Mucosa of rectum (tissue), 2 donors: ENCODE measurements at regions not wholly inside any gene's neighbourhood (a gene's known extent, or its start where the extent isn't known, plus 50 kb on each side); places are given as distances from the start of the nearest gene placed in this dataset.

Experiments
- H3K27ac ChIP-seq, 2 donors: one replicate each; pipeline ENCODE4 v1.7.0; 2013; ENCODE audit warnings: inconsistent platforms in 2 of 2, low read depth in 2 of 2, low read length in 2 of 2
- H3K27me3 ChIP-seq, 2 donors: one replicate each; pipeline ENCODE4 v1.7.0; 2013; ENCODE audit warnings: low read length in 2 of 2; ENCODE audit not compliant: control insufficient read depth in 2 of 2, insufficient read depth in 2 of 2
- H3K36me3 ChIP-seq, 2 donors: one replicate each; pipeline ENCODE4 v1.7.0; 2013; ENCODE audit warnings: low read length in 2 of 2; ENCODE audit not compliant: control insufficient read depth in 2 of 2, insufficient read depth in 2 of 2
- H3K4me1 ChIP-seq, 2 donors: one replicate each; pipeline ENCODE4 v1.7.0; 2013; ENCODE audit warnings: low read length in 2 of 2, mild to moderate bottlenecking in 1 of 2; ENCODE audit not compliant: control insufficient read depth in 2 of 2, insufficient read depth in 2 of 2
- H3K4me3 ChIP-seq, 2 donors: one replicate each; pipeline ENCODE4 v1.7.0; 2013; ENCODE audit warnings: low read length in 2 of 2
- H3K9ac ChIP-seq, 2 donors: one replicate each; pipeline ENCODE4 v1.7.0; 2013; ENCODE audit warnings: low read length in 2 of 2, low read depth in 1 of 2, mild to moderate bottlenecking in 1 of 2
- H3K9me3 ChIP-seq, 2 donors: one replicate each; pipeline ENCODE4 v1.7.0; 2013; ENCODE audit warnings: low read length in 2 of 2; ENCODE audit not compliant: control insufficient read depth in 2 of 2
- donor health status: healthy.
- donor health status: Normal muscosa, but diverticular disease.

DNA sequence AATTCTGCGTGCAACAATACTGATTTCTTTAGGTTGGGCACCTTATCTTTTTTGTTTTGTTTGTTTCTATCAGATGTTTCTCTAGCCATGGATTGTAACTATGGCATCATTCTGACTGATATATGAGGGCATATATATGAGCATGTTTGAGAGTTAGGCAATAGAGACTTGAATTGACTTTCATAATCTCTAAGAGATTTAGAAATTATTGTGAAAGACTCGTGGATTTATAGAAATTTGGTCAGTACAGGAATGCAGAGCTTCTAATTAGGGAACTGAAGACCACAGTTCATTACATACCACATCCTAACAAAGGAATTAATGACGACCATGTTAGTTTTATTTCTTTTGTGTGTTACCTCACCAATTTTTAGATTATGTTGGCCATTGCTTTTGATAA lies 546.0 kb upstream of the GRAMD2B start:
- Histone ChIP-seq H3K27ac (no peak overlapping the region), H3K36me3 (no peaks in the 10 kb centered on the region), H3K4me3 (no peak overlapping the region), H3K4me1 (no peaks in the 10 kb centered on the region), H3K27me3 (no peaks in the 10 kb centered on the region), H3K9me3 (no peaks in the 10 kb centered on the region), H3K9ac (no peak overlapping the region)

DNA sequence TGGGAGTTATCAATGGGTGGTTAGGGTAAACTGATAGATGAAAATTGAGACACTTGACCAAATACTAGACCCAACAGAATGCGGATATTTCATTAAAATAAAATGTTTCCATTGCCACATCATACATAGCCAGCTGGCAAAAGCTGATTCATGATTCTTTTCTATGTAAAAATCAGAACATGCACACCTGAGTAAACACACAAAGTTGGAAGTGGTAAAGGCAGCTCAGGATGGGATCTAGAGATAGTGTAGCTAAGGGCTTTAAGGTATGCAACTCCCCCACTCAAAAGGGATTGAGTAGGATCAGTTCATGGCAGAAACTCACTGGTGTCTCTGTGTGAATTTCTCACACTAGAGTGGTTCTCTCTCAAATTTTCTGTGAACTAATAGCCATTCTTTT lies 541.1 kb upstream of the GRAMD2B start:
- Histone ChIP-seq H3K27me3 (no peaks in the 10 kb centered on the region), H3K4me3 (no peak overlapping the region), H3K9ac (no peak overlapping the region), H3K27ac (no peak overlapping the region), H3K4me1 (no peaks in the 10 kb centered on the region), H3K9me3 (no peaks in the 10 kb centered on the region), H3K36me3 (no peaks in the 10 kb centered on the region)

DNA sequence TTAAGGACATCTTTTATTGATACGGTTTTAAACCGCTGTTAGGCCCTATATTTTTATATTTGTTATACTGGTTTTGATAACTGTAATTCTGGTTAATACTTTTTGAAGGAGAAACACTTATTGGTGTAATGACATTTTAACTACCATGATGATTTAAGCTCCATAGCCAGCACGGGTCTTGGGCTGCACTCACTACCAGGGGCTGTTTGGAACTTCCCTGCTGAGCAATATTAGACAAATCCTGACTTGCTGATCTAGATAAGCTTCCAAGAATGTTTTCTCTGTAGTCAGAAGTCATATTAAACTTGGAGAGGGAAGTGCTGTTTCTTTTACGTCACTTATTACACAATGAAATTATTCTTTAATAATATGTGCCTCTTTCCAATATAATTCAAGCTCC lies 540.0 kb upstream of the GRAMD2B start:
- H3K27me3 ChIP-seq, result no peaks in the 10 kb centered on the region
- no peaks in the 10 kb centered on the region for H3K36me3 ChIP-seq
- no peaks in the 10 kb centered on the region for H3K9me3 ChIP-seq
- H3K4me3 ChIP-seq, result no peak overlapping the region
- no peak overlapping the region for H3K27ac ChIP-seq
- no peak overlapping the region for H3K9ac ChIP-seq
- H3K4me1 ChIP-seq, result no peaks in the 10 kb centered on the region

DNA sequence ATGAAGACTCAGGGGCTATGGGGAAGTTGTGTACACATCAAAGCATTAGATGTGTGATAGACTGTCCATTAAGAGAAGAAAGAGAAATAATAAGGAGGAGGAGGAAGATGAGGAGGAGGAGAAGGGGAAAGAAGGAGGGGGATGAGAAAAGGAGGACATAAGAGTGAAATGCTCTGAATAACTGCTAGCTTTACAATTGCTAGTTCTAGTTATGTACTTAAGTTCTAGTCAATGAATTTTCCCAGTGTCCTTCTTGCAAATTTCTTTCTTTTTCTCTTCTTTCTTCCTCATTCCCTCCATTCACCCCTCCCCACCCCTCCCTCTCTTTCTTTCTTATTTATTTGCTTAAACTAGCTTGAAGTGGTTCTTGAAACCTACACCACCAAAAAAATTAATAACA lies 534.9 kb upstream of the GRAMD2B start:
- Histone ChIP-seq H3K36me3 (no peaks in the 10 kb centered on the region), H3K27ac (no peak overlapping the region), H3K4me1 (no peaks in the 10 kb centered on the region), H3K9me3 (no peaks in the 10 kb centered on the region), H3K4me3 (no peak overlapping the region), H3K9ac (no peak overlapping the region), H3K27me3 (no peaks in the 10 kb centered on the region)

DNA sequence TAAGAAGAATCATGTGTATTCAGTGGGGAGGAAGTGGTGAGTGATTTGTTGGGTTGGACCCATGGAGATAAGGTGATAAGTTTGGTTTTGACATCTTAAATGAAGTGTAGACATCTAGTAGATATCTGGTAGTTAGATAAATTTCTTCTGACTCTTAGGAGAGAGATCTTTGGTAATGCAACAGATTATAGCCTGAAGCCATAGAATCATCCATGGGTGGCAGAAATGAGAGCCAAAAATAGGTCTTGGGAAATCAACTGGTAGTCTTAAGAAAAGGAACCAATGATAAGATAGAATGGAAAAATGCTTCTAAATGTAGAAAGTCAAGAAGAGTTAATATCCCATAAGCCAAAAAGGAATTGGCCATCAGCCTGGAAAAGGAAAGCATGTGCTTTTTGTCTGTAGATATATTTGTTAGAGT lies 532.7 kb upstream of the GRAMD2B start:
- H3K4me1 ChIP-seq, result no peaks in the 10 kb centered on the region
- H3K27me3 ChIP-seq, result no peaks in the 10 kb centered on the region
- H3K4me3 ChIP-seq, result no peak overlapping the region
- H3K9ac ChIP-seq, result no peak overlapping the region
- H3K9me3 ChIP-seq, result no peaks in the 10 kb centered on the region
- no peaks in the 10 kb centered on the region for H3K36me3 ChIP-seq
- H3K27ac ChIP-seq, result no peak overlapping the region

DNA sequence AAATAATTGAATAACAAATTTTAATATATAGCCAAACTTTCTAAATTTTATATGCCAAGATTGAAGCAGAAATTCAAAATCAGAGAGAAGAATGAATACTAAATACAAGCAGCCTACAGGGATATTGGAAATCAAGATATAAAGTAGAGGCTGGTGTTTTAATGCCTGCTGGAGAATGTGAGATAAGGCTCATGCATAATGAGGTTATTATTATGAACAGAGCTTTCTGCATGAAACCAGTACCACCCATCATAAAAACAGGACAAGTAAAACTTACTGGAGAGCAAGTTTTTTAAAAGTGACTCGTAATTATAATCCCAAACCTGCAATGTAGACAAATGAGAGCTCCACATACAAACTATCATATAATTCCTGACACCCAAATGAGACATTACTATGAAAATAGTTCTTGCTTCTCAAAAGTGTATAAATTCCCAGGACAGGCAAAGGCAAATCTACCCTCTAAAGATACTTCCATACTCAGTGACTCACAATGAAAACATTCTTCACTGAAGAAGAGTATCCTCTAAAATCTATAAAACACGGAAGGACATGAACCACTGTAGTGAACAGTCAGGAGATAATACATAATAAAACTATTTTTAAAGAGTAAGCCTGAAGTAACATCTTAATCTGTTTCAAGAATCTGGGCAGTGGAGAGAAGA lies 532.0 kb upstream of the GRAMD2B start:
- Histone ChIP-seq H3K4me1 (peaks cover 0 to 4% of the 10 kb centered on the region in 2 donors), H3K27ac (no peak overlapping the region), H3K9me3 (no peaks in the 10 kb centered on the region), H3K27me3 (no peaks in the 10 kb centered on the region), H3K9ac (no peak overlapping the region), H3K4me3 (no peak overlapping the region), H3K36me3 (no peaks in the 10 kb centered on the region)

DNA sequence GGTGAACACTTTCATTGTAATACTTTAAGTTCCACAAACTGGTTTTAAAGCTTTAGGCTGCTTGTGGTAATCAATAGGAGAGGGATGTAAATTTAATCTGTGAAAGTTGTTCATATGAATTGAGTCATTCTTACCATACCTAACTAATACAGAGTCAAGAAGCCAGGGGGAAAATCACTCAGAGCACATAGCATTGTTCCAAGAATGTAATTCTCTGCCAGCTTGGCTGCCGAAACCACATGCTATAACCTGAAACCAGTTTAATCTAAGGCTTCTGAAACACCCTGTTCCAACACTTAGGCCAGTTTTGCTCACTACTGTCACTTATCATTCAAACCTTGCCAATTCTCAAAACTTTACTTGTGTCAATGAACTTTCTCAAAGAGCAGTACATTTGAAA lies 528.8 kb upstream of the GRAMD2B start:
- H3K36me3 ChIP-seq, result no peaks in the 10 kb centered on the region
- H3K4me1 ChIP-seq, result peaks cover 3 to 4% of the 10 kb centered on the region in 2 donors
- H3K4me3 ChIP-seq, result no peak overlapping the region
- no peaks in the 10 kb centered on the region for H3K27me3 ChIP-seq
- no peaks in the 10 kb centered on the region for H3K9me3 ChIP-seq
- H3K9ac ChIP-seq, result no peak overlapping the region
- H3K27ac ChIP-seq, result no peak overlapping the region

DNA sequence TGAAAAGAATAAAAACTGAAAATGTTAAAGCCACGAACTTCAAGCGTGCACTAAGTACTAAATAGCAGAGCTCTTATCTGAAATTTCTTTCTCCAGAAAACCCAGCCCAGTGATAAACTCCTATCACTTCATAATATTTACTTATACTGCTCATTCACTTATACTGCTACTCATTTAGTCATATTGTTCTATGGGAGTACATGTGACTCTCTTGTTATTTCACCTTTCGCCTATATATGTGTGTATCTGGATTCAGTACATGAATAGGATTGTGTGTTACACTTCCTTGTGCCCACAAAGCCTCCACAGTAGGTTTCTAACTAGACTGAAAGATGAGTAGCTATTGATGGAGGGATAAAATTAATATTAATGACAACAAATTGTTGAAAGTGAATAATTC lies 526.8 kb upstream of the GRAMD2B start:
- H3K36me3 ChIP-seq, result no peaks in the 10 kb centered on the region
- H3K4me3 ChIP-seq, result no peak overlapping the region
- H3K27ac ChIP-seq, result peak overlapping the region in 1 of 2 donors; percentile 22
- H3K4me1 ChIP-seq, result peaks cover 3 to 4% of the 10 kb centered on the region in 2 donors
- no peak overlapping the region for H3K9ac ChIP-seq
- H3K27me3 ChIP-seq, result no peaks in the 10 kb centered on the region
- H3K9me3 ChIP-seq, result no peaks in the 10 kb centered on the region

DNA sequence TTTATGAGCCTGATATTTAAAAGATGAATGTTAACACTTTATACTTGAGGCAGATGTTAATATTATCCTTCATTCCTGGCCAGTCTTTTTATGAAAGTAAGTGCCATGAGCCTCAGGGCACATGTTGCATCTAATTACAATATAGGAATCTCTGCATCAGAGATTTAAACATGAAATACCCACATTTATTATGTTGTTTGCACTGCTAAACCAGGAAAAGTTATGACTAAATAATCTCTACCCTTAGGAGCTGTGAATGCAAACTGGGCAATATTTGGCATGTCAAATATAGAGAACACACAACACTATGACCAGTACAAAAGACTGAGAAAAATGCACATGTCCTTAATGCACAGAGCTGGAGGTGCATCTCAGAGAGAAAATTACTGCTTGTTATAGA lies 526.1 kb upstream of the GRAMD2B start:
- Histone ChIP-seq H3K4me3 (no peak overlapping the region), H3K9ac (no peak overlapping the region), H3K36me3 (no peaks in the 10 kb centered on the region), H3K9me3 (no peaks in the 10 kb centered on the region), H3K27ac (no peak overlapping the region), H3K27me3 (no peaks in the 10 kb centered on the region), H3K4me1 (peaks cover 3 to 4% of the 10 kb centered on the region in 2 donors)

DNA sequence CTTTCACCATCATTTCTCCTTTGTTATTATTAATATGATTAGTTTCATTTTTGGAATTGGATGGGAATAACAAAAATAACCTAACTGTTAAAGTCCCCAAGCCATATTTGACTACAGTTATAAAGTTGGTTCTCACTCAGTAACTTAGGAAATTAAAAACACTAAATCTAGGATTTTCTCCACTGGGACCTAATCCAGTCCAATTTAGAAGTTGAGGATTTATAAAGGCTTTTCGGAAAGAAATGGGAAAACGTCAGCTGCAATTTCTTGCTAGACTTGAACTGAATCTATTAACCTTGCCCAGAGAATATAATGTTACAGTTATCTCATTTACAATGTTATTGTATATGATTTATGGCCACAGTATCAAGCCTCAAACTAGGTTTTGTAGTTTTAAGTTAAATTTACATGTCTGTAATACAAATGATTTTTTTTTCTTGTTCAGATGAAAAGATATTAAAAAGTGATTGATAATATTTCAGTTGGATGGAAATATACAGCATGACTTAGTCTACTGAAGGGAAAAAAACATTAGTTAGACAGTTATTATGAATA lies 524.3 kb upstream of the GRAMD2B start:
- no peaks in the 10 kb centered on the region for H3K36me3 ChIP-seq
- H3K27ac ChIP-seq, result no peak overlapping the region
- H3K4me3 ChIP-seq, result no peak overlapping the region
- peaks cover 3 to 4% of the 10 kb centered on the region in 2 donors for H3K4me1 ChIP-seq
- no peaks in the 10 kb centered on the region for H3K9me3 ChIP-seq
- H3K27me3 ChIP-seq, result no peaks in the 10 kb centered on the region
- no peak overlapping the region for H3K9ac ChIP-seq
